ENCODE measurements at regions not wholly inside any gene's neighbourhood (a gene's known extent, or its start where the extent isn't known, plus 50 kb on each side); places are given as distances from the start of the nearest gene placed in this dataset.

DNA sequence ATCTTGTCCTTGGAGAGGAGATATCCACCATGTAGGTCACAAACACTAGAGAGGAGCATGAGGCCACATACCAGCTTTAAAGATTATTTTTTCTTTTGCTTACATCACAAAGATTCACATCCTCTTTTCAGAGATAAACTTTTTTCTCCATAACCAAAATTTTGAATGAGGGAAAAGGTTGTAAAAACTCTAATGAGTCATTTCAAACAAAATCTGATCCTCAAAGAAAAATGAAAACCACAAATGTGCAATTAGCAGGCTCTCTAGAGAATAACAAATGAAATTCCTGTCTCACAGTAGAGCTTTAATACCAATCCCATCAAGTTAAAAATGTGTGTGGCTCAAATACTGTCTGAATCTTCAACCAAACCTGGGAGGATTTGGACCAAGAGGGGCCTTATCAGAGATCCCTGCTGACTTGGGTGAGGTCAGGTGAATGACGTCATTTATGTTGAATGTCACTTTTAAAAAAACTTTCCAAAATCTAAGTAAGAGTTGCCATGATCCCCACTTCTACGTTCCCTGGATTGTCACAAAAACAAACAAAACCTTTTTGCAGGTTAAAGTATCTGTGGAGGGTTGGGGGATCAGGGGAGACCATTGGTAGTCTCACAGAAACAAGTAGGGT, 261.5 kb upstream of the NPSR1 start:
- no peaks in the 10 kb centered on the region for H3K36me3 ChIP-seq (replicated peaks; ENCODE audit: low read depth, low read length)
- no peaks in the 10 kb centered on the region for H3K4me1 ChIP-seq (ENCODE audit: low read length)
- H3K79me2 ChIP-seq (ENCODE audit: low read length) = no peaks in the 10 kb centered on the region
- no peak overlapping the region for H3K9ac ChIP-seq (ENCODE audit: low read length)
- no peak for TF ChIP-seq EZH2phosphoT487 (IDR thresholded peaks at IDR 0.05; ENCODE audit: low read depth)
- TF ChIP-seq, protein P1, sequence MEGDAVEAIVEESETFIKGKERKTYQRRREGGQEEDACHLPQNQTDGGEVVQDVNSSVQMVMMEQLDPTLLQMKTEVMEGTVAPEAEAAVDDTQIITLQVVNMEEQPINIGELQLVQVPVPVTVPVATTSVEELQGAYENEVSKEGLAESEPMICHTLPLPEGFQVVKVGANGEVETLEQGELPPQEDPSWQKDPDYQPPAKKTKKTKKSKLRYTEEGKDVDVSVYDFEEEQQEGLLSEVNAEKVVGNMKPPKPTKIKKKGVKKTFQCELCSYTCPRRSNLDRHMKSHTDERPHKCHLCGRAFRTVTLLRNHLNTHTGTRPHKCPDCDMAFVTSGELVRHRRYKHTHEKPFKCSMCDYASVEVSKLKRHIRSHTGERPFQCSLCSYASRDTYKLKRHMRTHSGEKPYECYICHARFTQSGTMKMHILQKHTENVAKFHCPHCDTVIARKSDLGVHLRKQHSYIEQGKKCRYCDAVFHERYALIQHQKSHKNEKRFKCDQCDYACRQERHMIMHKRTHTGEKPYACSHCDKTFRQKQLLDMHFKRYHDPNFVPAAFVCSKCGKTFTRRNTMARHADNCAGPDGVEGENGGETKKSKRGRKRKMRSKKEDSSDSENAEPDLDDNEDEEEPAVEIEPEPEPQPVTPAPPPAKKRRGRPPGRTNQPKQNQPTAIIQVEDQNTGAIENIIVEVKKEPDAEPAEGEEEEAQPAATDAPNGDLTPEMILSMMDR (IDR thresholded peaks at IDR 0.05; ENCODE audit: low read depth, low read length) = no peak
- H3K27ac ChIP-seq (ENCODE audit: low read length) = no peak overlapping the region
- H2AFZ ChIP-seq (ENCODE audit: low read depth, low read length) = no peak overlapping the region
- no peaks in the 10 kb centered on the region for H3K9me3 ChIP-seq (ENCODE audit: insufficient read depth, low read length)
- H4K20me1 ChIP-seq (ENCODE audit: insufficient read depth, low read length) = no peaks in the 10 kb centered on the region; the same call in 1 of the 2 replicates
- H3K4me2 ChIP-seq (ENCODE audit: low read length) = no peak overlapping the region
- H3K27me3 ChIP-seq (ENCODE audit: low read depth, low read length) = no peaks in the 10 kb centered on the region
- no peak overlapping the region for H3K4me3 ChIP-seq (ENCODE audit: low read length)

DNA sequence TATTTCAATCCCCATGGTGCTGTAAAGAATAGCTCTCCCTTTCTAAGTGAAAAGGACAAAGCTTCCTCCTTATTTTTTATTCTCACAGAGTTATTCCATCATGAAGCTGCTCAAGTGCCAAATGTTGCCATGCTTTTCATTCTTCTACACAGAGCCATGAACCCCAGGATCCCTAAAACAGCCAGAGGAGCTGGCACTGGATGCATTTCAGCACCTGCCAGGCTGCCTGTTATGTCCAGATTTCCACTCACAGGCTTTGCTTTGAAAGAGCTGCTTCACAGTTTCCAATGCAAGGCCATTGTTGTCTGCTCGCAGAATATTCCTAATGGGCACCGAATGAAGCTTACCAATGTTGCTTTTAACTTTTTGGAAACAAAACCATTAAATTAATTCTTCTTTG, 256.2 kb upstream of the NPSR1 start:
- no peaks in the 10 kb centered on the region for H3K36me3 ChIP-seq (replicated peaks; ENCODE audit: low read depth, low read length)
- no peaks in the 10 kb centered on the region for H3K27me3 ChIP-seq (ENCODE audit: low read depth, low read length)
- H3K4me1 ChIP-seq (ENCODE audit: low read length) = no peaks in the 10 kb centered on the region
- TF ChIP-seq, protein P1 (IDR thresholded peaks at IDR 0.05; ENCODE audit: low read depth, low read length) = no peak
- no peak for TF ChIP-seq EZH2phosphoT487 (IDR thresholded peaks at IDR 0.05; ENCODE audit: low read depth)
- no peaks in the 10 kb centered on the region for H3K9me3 ChIP-seq (ENCODE audit: insufficient read depth, low read length)
- H3K4me3 ChIP-seq (ENCODE audit: low read length) = no peak overlapping the region
- H3K79me2 ChIP-seq (ENCODE audit: low read length) = no peaks in the 10 kb centered on the region
- no peak overlapping the region for H3K27ac ChIP-seq (ENCODE audit: low read length)
- no peaks in the 10 kb centered on the region for H4K20me1 ChIP-seq (ENCODE audit: insufficient read depth, low read length)
- no peak overlapping the region for H2AFZ ChIP-seq (ENCODE audit: low read depth, low read length)
- no peak overlapping the region for H3K9ac ChIP-seq (ENCODE audit: low read length)
- no peak overlapping the region for H3K4me2 ChIP-seq (ENCODE audit: low read length)

DNA sequence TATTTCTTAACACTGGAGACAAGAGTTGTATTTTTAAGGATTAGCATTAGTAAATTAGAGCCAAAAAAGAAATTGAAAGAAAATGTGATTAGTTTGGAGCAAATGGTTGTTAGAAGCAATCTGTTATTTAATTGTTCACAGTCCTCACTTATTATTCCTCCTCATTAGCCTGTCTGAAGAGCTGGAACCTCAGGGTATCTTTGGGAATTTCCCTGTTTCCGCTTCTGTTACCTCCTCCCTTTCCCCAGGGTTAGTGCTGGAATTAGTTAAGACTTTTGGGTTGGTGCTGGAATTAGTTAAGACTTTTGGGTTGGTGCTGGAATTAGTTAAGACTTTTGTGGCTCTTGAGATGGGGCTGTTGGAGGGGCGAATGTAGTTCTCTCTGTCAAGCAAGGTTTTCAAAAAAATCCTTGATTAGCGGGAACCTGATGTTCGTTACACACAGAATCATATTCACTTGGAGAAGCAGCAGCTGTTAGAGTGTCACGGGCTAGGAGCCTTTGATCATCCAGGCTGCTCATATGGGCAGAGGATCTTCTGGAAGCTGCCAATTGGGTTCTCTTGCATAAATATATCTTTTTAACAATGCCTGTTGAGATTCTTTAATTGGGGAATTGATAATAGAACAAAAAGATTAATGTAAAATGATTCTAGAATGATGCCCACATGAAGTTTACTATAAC, 251.0 kb upstream of the NPSR1 start:
- Histone ChIP-seq H2AFZ (ENCODE audit: low read depth, low read length) (no peak overlapping the region), H4K20me1 (ENCODE audit: insufficient read depth, low read length) (no peaks in the 10 kb centered on the region), H3K9me3 (ENCODE audit: insufficient read depth, low read length) (no peaks in the 10 kb centered on the region), H3K79me2 (ENCODE audit: low read length) (no peaks in the 10 kb centered on the region), H3K9ac (ENCODE audit: low read length) (no peak overlapping the region), H3K27ac (ENCODE audit: low read length) (no peak overlapping the region), H3K4me1 (ENCODE audit: low read length) (no peaks in the 10 kb centered on the region), H3K36me3 (replicated peaks; ENCODE audit: low read depth, low read length) (no peaks in the 10 kb centered on the region), H3K27me3 (ENCODE audit: low read depth, low read length) (no peaks in the 10 kb centered on the region), H3K4me3 (ENCODE audit: low read length) (no peak overlapping the region), H3K4me2 (ENCODE audit: low read length) (no peak overlapping the region)
- no peak for TF ChIP-seq EZH2phosphoT487 (IDR thresholded peaks at IDR 0.05; ENCODE audit: low read depth)
- TF ChIP-seq, protein P1 (IDR thresholded peaks at IDR 0.05; ENCODE audit: low read depth, low read length) = no peak

DNA sequence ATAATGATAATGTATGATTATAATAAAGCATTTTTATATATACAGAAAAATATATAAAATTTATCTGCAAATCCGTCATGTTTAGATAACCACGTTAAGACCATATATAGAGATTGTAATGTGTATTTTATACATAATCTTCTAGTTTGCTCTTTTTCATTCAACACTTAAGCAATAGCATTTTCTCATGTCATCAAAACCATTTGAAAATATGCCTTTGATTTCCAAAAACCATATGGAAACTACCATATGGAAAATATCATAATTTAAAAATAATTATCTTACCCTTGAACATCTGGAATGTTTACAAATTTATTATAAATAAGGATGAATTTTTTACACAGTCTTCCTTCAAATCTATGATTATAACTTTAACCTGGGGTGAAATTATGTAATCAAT, 250.4 kb upstream of the NPSR1 start:
- no peak for TF ChIP-seq EZH2phosphoT487 (IDR thresholded peaks at IDR 0.05; ENCODE audit: low read depth)
- TF ChIP-seq, protein P1 (IDR thresholded peaks at IDR 0.05; ENCODE audit: low read depth, low read length) = no peak
- H3K27ac ChIP-seq (ENCODE audit: low read length) = no peak overlapping the region
- no peak overlapping the region for H3K4me3 ChIP-seq (ENCODE audit: low read length)
- H3K36me3 ChIP-seq (replicated peaks; ENCODE audit: low read depth, low read length) = no peaks in the 10 kb centered on the region
- no peaks in the 10 kb centered on the region for H3K27me3 ChIP-seq (ENCODE audit: low read depth, low read length)
- no peaks in the 10 kb centered on the region for H4K20me1 ChIP-seq (ENCODE audit: insufficient read depth, low read length)
- no peak overlapping the region for H3K4me2 ChIP-seq (ENCODE audit: low read length)
- no peak overlapping the region for H2AFZ ChIP-seq (ENCODE audit: low read depth, low read length)
- no peaks in the 10 kb centered on the region for H3K9me3 ChIP-seq (ENCODE audit: insufficient read depth, low read length)
- no peaks in the 10 kb centered on the region for H3K79me2 ChIP-seq (ENCODE audit: low read length)
- no peak overlapping the region for H3K9ac ChIP-seq (ENCODE audit: low read length)
- no peaks in the 10 kb centered on the region for H3K4me1 ChIP-seq (ENCODE audit: low read length)
